ENCODE measurements at regions not wholly inside any gene's neighbourhood (a gene's known extent, or its start where the extent isn't known, plus 50 kb on each side); places are given as distances from the start of the nearest gene placed in this dataset.

DNA sequence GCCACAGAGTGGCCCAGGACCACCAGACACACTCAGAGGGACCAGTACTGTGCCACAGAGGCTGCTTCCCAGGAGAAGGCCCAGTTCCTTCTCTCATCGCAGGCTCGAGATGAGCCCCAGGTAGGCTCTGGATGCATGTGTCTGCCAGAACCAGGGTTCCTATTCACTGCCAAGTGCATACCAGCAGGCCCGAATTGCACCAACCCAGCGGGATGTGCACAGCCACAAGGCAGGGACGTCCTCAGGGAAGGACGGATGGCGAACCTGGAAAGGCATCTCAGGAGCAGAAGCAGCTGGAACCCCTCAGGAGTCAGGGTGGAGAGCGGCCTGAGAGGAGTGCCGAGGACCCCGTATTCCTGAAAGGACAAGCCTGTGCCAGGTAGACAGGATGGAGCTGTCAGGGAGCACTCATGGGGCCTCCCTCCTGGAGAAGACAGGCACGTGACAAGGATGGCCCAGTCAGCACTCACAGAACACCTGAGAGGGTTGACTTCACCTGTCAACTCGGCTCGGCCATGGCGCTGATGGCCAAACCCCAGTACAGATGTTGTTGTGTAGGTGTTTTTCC, 73.7 kb downstream of the PTGR3 start:
- ATAC-seq (ENCODE audit: low FRiP score) (no peak), DNase-seq (ENCODE audit: low spot score) (no peak)
- TF ChIP-seq CTCF (IDR thresholded peaks at IDR 0.05): no peak

DNA sequence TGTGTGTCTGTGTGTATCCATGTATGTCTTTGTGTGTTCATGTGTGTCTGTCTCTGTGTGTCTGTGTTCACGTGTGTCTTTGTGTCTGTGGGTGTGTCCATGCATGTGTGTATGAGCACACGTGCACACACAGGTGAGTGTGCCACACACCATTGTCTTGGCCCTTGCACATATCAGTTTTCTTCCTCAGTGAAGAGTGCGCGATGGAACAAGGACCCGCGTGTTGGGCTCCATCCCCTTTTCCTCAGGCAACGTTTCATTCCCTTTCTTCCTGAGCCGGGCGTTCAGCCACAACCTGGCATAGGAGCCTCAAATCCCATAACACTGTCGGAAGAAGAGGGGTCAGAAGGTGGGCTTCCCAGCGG, 74.3 kb downstream of the PTGR3 start:
- no peak for TF ChIP-seq CTCF (IDR thresholded peaks at IDR 0.05)
- ATAC-seq (ENCODE audit: low FRiP score) (no peak), DNase-seq (ENCODE audit: low spot score) (no peak)

DNA sequence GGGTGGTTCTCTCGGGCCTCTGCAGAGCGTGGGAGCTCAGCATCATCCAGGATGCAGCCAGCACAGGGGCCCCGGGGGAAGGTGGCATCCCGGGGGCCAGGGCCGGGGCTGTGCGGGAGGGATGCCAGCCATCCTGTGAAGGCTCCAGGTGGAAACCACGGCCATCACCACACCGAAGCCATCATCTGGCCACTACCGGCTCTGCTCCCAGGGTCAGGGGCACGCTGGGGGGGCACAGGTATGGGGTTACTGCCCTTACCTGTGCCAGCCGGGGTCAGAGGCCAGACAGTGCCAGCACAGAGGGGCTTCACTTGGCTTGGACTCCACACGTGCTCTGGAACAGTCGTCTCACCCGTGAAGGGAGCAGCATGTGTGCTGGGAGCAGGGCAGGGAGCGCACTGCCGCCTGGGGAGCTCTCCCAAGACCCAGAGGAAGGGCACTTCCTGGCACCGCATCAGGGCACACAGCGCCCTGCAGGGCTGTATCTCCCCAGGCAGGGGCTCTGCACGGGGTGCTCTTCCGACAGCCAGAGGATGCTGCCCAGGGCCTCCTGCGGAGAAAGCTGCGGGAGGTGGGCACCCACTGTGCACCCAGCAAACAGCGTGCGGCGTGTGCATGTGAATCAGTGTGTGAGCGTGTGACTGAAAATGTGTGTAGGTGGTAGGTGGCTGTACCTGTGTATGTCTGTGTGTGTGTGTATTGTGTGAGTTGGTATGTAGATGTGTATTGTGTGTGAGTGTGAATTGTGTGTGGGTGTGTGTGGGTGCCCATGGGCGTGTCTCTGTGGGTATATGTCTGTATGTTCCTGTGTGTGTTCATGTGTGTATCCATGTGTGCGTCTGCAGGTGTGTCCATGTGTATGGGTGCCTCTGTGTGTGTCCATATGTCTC, 75.0 kb downstream of the PTGR3 start:
- ATAC-seq (ENCODE audit: low FRiP score) (no peak), DNase-seq (ENCODE audit: low spot score) (no peak)
- no peak for TF ChIP-seq CTCF (IDR thresholded peaks at IDR 0.05)

DNA sequence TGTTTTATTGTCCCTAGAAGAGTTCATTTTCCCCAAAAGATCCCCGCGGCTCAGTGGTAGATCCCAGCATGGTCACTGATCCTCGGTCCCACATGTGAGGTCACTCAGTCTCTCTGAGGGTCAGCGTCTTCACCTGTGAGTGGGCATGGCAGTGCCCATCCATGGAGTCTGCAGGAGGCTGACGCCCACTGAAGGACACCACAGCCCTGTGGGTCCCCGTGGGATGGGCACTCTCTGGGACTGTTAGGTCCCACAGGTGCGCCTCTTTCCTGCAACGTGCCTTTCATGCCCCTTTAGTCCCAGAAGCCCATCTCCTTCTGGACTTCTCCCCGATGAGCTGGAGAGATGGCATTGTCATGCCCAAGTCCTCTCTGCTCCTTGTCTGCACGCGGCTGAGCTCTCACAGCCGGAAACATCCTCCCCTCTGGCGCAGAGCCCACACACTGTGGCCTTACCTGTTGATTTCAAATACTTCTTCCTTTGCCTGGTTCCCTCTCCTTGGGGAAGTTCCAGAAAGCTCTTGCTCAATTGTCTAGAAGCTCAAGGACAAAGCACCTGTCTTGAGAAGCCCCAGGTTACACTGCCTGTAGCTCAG, 75.9 kb downstream of the PTGR3 start:
- no peak for ATAC-seq (ENCODE audit: low FRiP score)
- no peak for DNase-seq (ENCODE audit: low spot score)
- no peak for TF ChIP-seq CTCF (IDR thresholded peaks at IDR 0.05)

- ATAC-seq (ENCODE audit: low FRiP score) (no peak), DNase-seq (ENCODE audit: low spot score) (no peak)
- no peak for TF ChIP-seq CTCF (IDR thresholded peaks at IDR 0.05)
Measured at GRCh38 chr18:75132098-75132870, 76.7 kb downstream of the PTGR3 start.

GRCh38 chr18:75131381-75132000, 77.4 kb downstream of the PTGR3 start:
- no peak for TF ChIP-seq CTCF (IDR thresholded peaks at IDR 0.05)
- ATAC-seq (ENCODE audit: low FRiP score) (no peak), DNase-seq (ENCODE audit: low spot score) (no peak)
